Activated CD4-positive, CD25-positive, alpha-beta regulatory T cell treated with anti-CD3 and anti-CD28 coated beads, Interleukin-2, amount 50 U/mL, for 16 hours (primary cell): ENCODE measurements at regions not wholly inside any gene's neighbourhood (a gene's known extent, or its start where the extent isn't known, plus 50 kb on each side); places are given as distances from the start of the nearest gene placed in this dataset.
"Not testable (repeated sequence)": the region's sequence is repeated elsewhere in the genome, so short reads cannot be mapped to it uniquely, and the experiment has no call there.

Experiments
- DNase-seq: peaks from one replicate; pipeline ENCODE4 v3.0.0-alpha.2; 2020; ENCODE audit warnings: low read depth, low spot score

DNA sequence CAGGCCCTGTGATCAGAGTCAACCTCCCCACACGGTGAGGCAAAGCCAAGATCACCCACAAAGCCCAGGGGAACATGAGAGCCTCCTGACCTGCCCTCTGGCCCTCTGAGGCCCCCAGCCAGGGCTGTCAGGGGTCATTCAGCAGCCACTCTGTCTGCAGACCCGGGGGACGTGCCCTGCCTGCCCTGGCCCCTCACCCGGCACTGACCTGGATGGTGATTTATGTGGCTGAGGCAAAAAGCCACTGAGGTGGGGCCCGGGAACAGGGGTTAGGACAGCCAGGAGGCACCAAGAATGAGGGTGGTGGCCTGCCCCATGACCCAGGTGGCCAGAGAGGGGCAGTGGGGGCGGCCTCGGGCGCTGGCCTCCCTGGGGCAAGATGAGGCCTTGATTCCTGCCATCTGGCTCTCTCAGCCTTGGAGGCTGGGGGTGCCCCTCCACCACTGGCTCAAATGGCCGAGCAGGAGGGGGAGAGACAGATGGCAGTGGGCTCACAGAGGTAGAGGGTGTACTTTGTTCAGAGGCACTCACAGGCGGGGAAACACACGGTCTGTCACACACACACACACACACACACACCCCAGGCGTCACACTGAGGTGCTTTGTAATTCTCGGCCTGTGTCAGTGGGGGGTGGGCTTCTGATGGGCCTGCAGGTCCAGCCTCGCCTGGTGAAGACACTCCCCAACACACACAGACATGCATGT is 174.0 kb upstream of the GSE1 start:
- no peak for DNase-seq

DNA sequence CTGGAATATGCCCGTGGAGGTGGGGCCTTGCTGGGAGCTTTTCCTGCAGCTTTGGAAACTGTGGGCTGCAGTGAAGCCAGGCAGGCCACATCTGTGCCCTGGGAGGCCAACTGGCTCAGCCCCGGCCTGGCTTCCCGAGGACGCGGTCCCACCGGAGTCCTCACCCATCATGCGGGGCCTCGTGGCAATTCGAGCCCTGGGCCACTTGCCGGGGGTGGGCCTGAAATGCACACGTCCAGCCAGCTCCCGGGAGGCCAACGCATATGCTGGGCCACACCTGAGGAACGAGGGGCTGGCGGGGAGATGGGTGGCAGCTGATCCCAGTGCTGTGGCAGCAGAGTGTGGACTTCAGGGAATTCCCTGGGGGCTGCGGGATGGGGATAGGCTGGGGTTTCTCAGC is 172.4 kb upstream of the GSE1 start:
- no peak for DNase-seq

DNA sequence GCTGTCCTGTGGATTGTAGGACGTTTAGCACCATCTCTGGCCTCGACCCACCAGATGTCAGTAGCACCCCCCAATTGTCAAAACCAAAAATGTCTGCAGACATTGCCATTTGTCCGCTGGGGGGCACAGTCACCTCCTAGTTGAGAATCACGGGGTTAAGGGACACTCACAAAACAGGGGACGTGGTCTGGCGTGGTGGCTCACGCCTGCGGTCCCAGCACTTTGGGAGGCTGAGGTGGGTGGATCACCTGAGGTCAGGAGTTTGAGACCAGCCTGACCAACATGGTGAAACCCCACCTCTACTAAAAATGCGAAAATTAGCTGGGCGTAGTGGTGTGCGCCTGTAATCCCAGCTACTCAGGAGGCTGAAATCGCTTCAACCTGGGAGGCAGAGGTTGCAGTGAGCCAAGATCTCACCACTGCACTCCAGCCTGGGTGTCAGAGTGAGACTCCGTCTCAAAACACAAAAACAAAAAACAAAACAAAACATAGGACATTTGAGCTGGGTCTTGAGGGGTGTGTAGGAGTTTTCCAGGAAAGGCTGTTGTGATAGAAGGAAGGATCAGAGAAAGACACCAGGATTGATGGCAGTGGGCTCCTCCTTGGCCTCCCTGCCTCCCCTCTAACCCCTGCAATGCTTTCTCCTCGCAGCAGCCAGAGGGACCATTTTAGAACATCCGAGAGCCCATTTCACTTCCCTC is 171.8 kb upstream of the GSE1 start:
- no peak for DNase-seq

GRCh38 chr16:85441890-85442670 is 171.0 kb upstream of the GSE1 start:
- DNase-seq = no peak

DNA sequence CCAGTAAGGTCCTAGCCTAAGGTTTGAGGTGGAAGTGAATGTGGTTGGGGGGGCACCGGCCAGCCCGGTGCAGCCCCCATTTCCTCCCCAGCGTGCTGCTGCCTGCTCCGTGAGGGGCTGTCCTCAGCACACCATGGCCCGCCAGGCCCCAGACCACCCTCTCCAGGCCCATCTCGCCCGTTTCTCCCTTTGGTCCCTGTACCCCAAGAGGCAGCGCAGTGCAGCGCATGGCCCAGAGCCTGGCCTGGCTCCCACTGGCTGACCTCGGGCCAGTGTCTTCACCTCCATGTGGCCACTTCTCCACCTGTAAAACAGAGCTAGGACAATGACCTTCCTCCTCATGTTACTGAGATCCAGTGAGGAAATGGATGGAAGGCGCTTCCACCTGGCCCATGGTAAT is 170.0 kb upstream of the GSE1 start:
- no peak for DNase-seq

DNA sequence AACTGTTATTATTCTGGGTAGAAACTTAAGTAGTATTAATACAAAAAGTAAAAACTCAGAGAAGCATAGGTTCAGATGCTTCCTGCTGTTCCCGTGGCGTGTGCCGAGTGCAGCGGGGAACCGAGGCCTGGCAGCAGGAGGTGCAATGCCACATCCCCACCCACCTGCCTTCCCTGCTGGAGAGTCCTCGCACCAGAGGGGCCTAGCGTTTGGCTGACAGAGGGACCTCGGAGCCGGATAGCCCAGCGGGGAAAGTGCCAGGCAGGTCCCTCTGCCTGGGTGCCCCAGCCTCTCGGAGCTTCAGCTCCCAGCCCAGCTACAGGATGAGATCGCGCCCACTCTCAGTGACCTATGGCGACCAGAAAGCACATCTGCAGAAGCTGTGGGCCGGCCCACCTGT is 169.6 kb upstream of the GSE1 start:
- DNase-seq = no peak

DNA sequence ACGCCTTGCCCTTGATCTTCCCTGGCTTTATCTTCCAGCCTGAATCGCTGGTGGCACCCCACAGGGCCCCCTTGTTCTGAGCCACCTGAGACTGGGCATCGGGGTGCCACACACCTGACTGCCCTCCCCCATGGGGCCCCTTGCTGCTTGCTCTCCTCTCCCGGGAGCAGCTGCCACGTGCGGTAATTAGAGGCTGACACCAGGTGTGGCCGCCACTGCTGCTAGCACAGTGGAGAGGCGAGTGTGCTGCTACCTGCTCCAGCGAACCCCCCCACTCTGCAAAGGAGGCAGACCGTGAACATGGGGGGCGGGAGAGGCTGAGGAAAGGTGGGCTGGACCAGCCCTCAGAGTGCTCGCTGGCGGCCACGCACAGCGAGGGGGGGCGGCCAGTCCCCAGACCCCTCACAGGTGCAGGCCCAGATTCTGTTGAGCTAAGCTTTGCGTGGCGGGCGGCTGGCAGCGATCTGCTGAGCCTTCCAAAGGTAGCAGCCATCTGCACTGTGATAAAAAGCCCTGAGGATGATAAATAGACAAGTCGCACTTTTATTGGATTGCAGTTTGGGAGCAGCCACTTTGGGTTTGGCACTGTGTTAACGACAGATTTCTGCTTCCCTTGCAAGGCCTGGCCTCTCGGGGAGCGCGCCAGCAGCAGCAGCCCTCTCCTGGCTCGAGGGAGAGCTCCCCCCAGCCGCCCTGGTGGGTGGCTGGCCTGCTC is 167.9 kb upstream of the GSE1 start:
- DNase-seq = no peak

DNA sequence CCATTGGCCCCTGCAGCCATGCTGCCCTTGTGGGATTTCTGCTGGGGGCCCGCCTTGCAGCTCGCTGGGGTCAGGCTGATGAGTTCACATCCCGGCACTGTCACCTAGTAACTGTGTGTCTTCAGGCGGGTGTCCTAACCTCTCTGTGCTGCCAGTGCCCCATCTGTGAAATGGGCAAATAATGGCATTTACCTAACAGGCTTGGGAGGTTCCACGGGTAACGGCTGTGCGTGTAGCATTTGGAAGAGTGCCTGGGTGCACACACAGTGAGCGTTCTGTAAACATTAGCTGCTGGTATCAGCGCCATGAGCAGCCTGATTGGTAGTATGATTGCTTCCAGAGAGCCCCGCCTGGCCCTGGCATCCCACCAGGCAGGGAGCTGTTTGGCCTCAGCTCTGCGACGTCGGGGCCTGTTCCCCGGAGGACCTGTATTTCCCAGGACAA is 167.3 kb upstream of the GSE1 start:
- DNase-seq = no peak

DNA sequence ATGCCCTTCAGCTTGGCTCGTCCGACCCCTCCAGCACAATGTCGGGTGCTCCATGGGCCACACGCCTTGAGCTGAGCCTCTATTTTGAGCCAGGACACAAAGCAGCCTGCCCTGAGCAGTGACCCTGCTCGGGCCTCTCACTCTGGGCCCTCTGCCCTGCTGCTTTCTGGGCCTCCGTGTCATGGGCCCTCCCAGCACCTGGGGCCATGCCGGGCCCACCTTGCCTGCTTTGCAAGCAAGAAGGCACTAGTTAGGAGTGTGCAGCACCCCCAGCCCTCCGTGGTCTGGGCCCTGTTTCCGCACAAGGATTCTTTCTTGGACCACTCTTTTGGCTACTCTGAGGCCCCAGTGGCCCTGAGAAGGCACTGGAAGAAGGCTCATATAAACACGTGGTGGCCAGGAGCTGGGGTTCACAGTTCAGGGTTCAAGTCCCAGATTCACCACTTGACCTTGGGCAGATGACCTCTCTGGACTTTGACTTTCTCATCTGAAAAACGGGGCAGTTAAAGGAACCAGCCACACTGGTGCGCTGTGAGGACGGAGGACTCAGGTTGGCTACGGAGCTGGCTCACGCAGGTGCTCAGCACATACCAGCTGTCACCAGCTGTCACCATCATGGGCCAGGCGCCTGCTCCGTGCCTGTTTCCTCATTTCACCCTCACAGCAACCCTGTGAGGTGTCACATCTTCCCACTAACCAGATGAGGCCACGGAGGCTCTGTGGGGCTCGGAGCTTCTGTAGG is 166.0 kb upstream of the GSE1 start:
- no peak for DNase-seq

- no peak for DNase-seq
Observed at GRCh38 chr16:85447693-85448313, 165.3 kb upstream of the GSE1 start.

- DNase-seq = no peak
Observed at GRCh38 chr16:85448557-85449190, 164.4 kb upstream of the GSE1 start.

DNA sequence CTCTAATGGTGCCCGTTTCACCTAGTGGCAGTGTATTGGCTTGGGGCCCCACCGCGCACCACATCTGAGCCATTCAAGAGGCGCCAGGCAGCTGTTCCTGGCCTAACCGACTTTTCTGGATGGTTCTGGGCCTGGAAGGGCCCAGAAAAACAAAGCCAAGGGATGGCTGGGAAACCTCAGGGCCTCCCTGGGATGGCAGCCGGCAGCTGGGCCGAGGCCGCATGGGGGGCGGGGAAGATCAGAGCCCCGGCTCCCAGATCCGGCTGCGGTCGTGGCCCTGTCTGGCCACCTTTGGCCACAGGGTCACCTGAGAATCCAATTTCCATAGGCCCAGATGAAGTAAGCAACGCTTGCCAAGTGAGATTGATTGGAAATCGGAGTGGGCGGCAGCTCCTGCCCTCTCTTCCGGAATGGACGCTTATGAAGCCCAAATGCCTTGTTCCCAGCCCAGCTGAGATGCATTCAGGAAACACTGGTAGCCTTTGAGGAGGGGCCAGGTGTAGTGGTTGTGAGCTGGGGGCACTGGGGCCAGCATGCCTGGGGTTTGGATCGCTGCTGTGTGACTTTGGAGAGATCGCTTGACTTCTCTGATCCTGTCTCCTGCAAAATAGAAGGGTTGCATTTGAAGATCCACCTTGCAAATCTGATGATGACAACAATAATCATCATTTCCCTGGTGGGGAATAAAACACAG is 163.8 kb upstream of the GSE1 start:
- no peak for DNase-seq

GRCh38 chr16:85449885-85450245 is 163.3 kb upstream of the GSE1 start:
- no peak for DNase-seq

DNA sequence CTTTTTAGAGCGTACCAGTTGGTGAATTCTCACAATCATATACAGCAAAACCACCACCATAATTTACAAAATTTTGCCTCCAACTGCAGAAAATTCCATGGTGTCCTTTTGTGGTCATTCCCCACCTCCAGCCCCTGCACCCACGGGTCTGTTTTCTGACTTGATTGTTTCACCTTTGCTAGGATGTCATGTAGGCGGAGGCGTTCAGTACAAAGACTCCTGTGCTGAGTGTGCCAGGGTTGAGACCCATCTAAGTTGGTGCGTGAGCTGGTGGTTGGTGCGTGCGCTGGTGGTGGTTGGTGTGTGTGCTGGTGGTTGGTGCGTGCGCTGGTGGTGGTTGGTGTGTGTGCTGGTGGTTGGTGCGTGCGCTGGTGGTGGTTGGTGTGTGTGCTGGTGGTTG is 162.0 kb upstream of the GSE1 start:
- DNase-seq = not testable (repeated sequence)

GRCh38 chr16:85451641-85452363 is 161.3 kb upstream of the GSE1 start:
- DNase-seq = no peak

GRCh38 chr16:85452364-85453193 is 160.5 kb upstream of the GSE1 start:
- no peak for DNase-seq

- DNase-seq = no peak
Observed at GRCh38 chr16:85453194-85453678, 159.9 kb upstream of the GSE1 start.

- no peak for DNase-seq
Observed at GRCh38 chr16:85453703-85454102, 159.4 kb upstream of the GSE1 start.
